A673 (cell line): ENCODE measurements at regions not wholly inside any gene's neighbourhood (a gene's known extent, or its start where the extent isn't known, plus 50 kb on each side); places are given as distances from the start of the nearest gene placed in this dataset.

Experiments used
- CTCF ChIP-seq: fragments of 300-800, 200-600 bp; sonication (generic); conservative IDR thresholded peaks from 2 replicates; pipeline ENCODE4 v1.5.1; 2017; ENCODE audit warnings: low read depth, mild to moderate bottlenecking, antibody characterized with exemption, low read length, moderate library complexity, mixed read lengths
- EZH2 ChIP-seq: fragments of 200-600 bp; sonication (generic); IDR thresholded peaks from 2 replicates; pipeline ENCODE4 v1.6.1; 2017; ENCODE audit warnings: borderline replicate concordance, low read depth, mild to moderate bottlenecking, mixed read lengths, antibody characterized with exemption, low read length; ENCODE audit not compliant: poor library complexity, severe bottlenecking

GRCh38 chr4:163273203-163273602, 59.2 kb downstream of the NPY1R start:
- TF ChIP-seq CTCF (no peak), EZH2 (no peak)
